Left ventricle myocardium inferior (tissue), 1 donor: ENCODE measurements at regions not wholly inside any gene's neighbourhood (a gene's known extent, or its start where the extent isn't known, plus 50 kb on each side); places are given as distances from the start of the nearest gene placed in this dataset.

Experiments used
- DNase-seq: peaks from one replicate; pipeline ENCODE4 v3.0.0-alpha.2; 2020
- H3K27ac ChIP-seq: fragments of 200-600 bp; replicated peaks from 2 replicates; pipeline ENCODE4 v1.8.0; 2021
- H3K27me3 ChIP-seq: fragments of 200-600 bp; 2 replicates; pipeline ENCODE4 v1.8.0; 2021; ENCODE audit warnings: low read depth
- H3K36me3 ChIP-seq: fragments of 200-600 bp; 2 replicates; pipeline ENCODE4 v1.8.0; 2021
- H3K4me1 ChIP-seq: fragments of 200-600 bp; 2 replicates; pipeline ENCODE4 v1.8.0; 2021
- H3K4me3 ChIP-seq: fragments of 200-600 bp; 2 replicates; pipeline ENCODE4 v1.8.0; 2021; ENCODE audit warnings: mild to moderate bottlenecking, moderate library complexity
- H3K9me3 ChIP-seq: fragments of 200-600 bp; replicated peaks from 2 replicates; pipeline ENCODE4 v1.8.0; 2021
- CTCF ChIP-seq: fragments of 200-600 bp; IDR thresholded peaks from 2 replicates; pipeline ENCODE4 v1.8.0; 2021; ENCODE audit warnings: antibody characterized with exemption, mild to moderate bottlenecking, borderline replicate concordance
- intact Hi-C: fragments of 100-400 bp; cut with micrococcal nuclease; formaldehyde crosslinking; loops from one replicate; pipeline ENCODE4 v1.11.0; 2022
- donor health status: DM: no; HTN: yes; CAD: no; lungs with severe emphysema.

GRCh38 chr18:76626991-76627390, 131.9 kb upstream of the ZNF516 start:
- no peak for DNase-seq
- H3K27ac ChIP-seq, result no peak overlapping the region
- intact Hi-C loops, result loop anchor here (10.0 kb wide), 1 partner anchor 222 kb away; no protein-coding TSS in a partner anchor
- H3K4me3 ChIP-seq, result no peak overlapping the region
- peaks cover 26% of the 10 kb centered on the region for H3K27me3 ChIP-seq
- H3K9me3 ChIP-seq, result peaks cover 13% of the 10 kb centered on the region
- TF ChIP-seq CTCF, result no peak
- H3K4me1 ChIP-seq, result no peaks in the 10 kb centered on the region
- H3K36me3 ChIP-seq, result no peaks in the 10 kb centered on the region

DNA sequence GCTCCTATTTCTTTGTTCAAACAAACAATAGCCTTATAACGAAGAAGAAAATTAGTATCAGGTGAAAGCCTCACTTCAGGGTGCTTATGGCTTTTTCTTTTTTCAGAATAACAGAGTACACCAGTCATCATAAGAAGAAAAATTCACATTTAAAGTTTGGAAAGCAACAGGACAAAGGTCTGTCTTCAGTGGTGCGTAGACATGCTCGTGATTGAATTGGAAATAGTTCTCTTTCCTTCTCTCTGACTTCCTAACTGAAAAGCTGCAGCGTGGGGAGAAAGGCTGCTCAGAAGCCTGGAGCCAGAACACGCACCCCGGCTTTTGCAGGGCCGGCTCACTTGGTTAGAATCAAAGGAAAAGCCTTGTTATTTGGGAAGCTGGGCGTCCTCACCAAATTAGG, 127.6 kb upstream of the ZNF516 start:
- Histone ChIP-seq H3K27me3 (peaks cover 32% of the 10 kb centered on the region), H3K9me3 (peaks cover 9% of the 10 kb centered on the region), H3K4me1 (peaks cover 20% of the 10 kb centered on the region), H3K36me3 (no peaks in the 10 kb centered on the region), H3K4me3 (no peak overlapping the region), H3K27ac (no peak overlapping the region)
- intact Hi-C loops, result loop anchor here (10.0 kb wide), 1 partner anchor 218 kb away; no protein-coding TSS in a partner anchor
- no peak for TF ChIP-seq CTCF
- DNase-seq, result no peak

DNA sequence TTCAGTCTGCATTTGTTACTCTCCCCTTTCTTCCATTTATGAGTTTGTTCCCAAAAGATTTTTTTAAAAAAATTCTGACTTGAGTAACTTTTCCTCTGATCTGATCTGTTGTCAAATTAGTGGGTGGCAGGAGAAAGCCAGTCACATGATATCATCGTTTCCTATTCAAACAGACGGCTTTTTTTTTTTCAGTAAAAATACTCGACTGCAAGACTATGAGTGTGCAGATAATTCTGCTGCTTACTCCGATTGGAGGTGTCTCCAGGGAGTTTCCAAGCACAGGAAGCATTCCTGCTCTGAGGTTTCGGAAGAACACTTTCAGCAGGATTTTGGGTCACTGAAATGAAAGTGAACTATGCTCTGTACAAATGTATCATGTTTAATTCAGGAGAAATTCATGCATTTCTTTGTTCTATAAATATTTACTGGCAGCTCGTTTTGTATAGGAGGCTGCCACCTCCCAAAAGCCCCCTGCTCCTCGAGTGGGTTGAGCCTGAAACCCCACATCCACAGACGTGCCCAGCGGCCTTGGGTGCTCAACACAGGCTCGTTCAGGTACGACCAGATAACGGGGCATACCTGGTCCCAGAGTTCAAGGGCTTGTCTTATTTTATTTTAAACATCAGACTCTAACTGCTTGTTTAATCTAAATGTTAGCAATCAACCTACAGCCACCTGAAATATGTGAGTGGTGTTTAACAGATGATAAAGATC, 126.9 kb upstream of the ZNF516 start:
- H3K4me3 ChIP-seq, result no peak overlapping the region
- no peak overlapping the region for H3K27ac ChIP-seq
- H3K27me3 ChIP-seq, result peaks cover 32% of the 10 kb centered on the region
- TF ChIP-seq CTCF, result no peak
- intact Hi-C loops, result loop anchor here (10.0 kb wide), 1 partner anchor 217 kb away; no protein-coding TSS in a partner anchor
- H3K4me1 ChIP-seq, result peaks cover 20% of the 10 kb centered on the region
- no peaks in the 10 kb centered on the region for H3K36me3 ChIP-seq
- DNase-seq, result no peak
- peaks cover 2% of the 10 kb centered on the region for H3K9me3 ChIP-seq

- H3K9me3 ChIP-seq, result no peaks in the 10 kb centered on the region
- peaks cover 20% of the 10 kb centered on the region for H3K4me1 ChIP-seq
- H3K27me3 ChIP-seq, result peaks cover 36% of the 10 kb centered on the region
- H3K27ac ChIP-seq, result no peak overlapping the region
- no peaks in the 10 kb centered on the region for H3K36me3 ChIP-seq
- DNase-seq, result no peak
- H3K4me3 ChIP-seq, result no peak overlapping the region
- intact Hi-C loops, result loop anchor here (10.0 kb wide), 1 partner anchor 216 kb away; no protein-coding TSS in a partner anchor
- TF ChIP-seq CTCF, result no peak
Measured at GRCh38 chr18:76621226-76621625, 126.2 kb upstream of the ZNF516 start.

DNA sequence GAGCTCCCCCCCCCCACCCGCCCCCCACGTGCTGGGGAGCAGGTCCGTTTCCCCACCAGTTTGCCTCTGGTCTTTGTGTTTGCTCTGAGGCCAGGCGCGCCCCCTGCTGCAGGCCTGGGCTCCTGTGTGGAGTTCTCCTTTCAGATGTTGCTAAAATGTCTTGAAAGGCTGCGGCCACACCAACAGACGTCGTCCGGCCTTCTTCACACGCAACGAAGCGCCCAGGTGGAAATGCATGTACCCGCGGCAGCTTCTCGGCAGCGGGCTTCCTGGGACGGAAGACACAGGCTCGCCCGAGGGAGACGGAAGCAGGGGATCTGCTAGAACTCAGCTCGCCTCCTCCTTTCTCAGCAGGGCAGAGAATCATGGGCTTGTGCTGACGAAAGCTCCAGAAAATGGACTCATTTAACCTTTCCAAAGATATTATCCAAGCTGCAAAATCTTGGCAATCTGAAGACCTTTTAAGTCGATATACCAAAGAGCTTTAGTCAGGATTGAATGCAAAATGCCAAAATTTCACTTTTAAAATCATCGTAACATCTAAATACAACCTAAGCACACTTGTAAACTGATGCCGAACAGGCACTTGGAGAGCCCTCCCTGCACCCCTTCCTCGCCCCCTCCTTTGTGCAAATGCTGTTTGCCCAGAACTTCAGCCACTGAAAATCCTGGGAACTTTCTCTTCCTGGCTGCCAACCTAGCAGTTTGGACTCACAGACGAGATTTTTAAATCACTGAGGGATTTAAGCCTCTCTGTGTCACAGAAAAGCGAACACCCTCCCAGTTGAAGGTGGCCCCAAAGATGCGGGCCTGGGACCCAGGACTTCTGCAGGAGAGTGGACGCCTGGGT, 125.5 kb upstream of the ZNF516 start:
- intact Hi-C loops, result loop anchor here (10.0 kb wide), 1 partner anchor 216 kb away; no protein-coding TSS in a partner anchor
- Histone ChIP-seq H3K27me3 (peaks cover 36% of the 10 kb centered on the region), H3K36me3 (no peaks in the 10 kb centered on the region), H3K4me1 (peaks cover 20% of the 10 kb centered on the region), H3K9me3 (no peaks in the 10 kb centered on the region), H3K4me3 (peak overlapping the region; percentile 63), H3K27ac (peak overlapping the region; percentile 64)
- peak; percentile 64 for DNase-seq
- TF ChIP-seq CTCF, result peak; percentile 73
